Endothelial cell of umbilical vein (primary cell): ENCODE measurements at regions not wholly inside any gene's neighbourhood (a gene's known extent, or its start where the extent isn't known, plus 50 kb on each side); places are given as distances from the start of the nearest gene placed in this dataset.

Experiments
- BruUV-seq: library from RNA; stranded (reverse); fragments of 400-500 nt; replicated peaks from 2 replicates; lab custom pipeline; 2021; lab: Mats Ljungman, UMichigan
- CTCF ChIA-PET: fragments of 300-600, 350-600 bp; sonication (Branson Sonifier 250); formaldehyde crosslinking; loops from one replicate; lab custom pipeline; 2021; ENCODE audit warnings: antibody characterized with exemption, inconsistent platforms; lab: Charles Lee
- POLR2A ChIA-PET: fragments of 300-600, 350-600 bp; sonication (Branson Sonifier 250); formaldehyde crosslinking; loops from one replicate; lab custom pipeline; 2021; ENCODE audit warnings: antibody characterized with exemption, inconsistent platforms; lab: Charles Lee
- DNase-seq: peaks from one replicate; pipeline ENCODE4 v3.0.0-alpha.2; 2011; ENCODE audit warnings: low read depth, low spot score
- FAIRE-seq: peaks from 2 replicates; lab custom pipeline; 2011; peaks lifted over from hg19 to GRCh38; lab: Jason Lieb, UNC
- H2AFZ ChIP-seq: 2 replicates; pipeline ENCODE4 v1.6.0; 2012; ENCODE audit warnings: low read depth, low read length, control low read depth, inconsistent platforms
- H3K27ac ChIP-seq: 2 replicates; pipeline ENCODE4 v1.5.1; 2011; ENCODE audit warnings: low read depth, mild to moderate bottlenecking, control low read depth, low read length, moderate library complexity; ENCODE audit not compliant: insufficient read depth
- H3K27me3 ChIP-seq, 2 experiments: 2 replicates each; pipeline versions ENCODE4 v1.6.0 to v1.6.1; 2011; ENCODE audit warnings: low read length in 2 of 2, mixed read lengths in 1 of 2; ENCODE audit not compliant: control insufficient read depth in 2 of 2, insufficient read depth in 2 of 2
- H3K36me3 ChIP-seq, 2 experiments: 2 replicates in 1 of 2; 3 replicates in 1 of 2; pipeline ENCODE4 v1.5.1; 2011; ENCODE audit warnings: low read length in 2 of 2, mild to moderate bottlenecking in 1 of 2, moderate library complexity in 1 of 2; ENCODE audit not compliant: control insufficient read depth in 2 of 2, insufficient read depth in 2 of 2; ENCODE audit errors: extremely low read depth in 1 of 2
- H3K4me1 ChIP-seq: 3 replicates; pipeline ENCODE4 v1.5.1; 2011; ENCODE audit warnings: mild to moderate bottlenecking, low read length; ENCODE audit not compliant: control insufficient read depth, insufficient read depth; ENCODE audit errors: extremely low read depth
- H3K4me2 ChIP-seq: 2 replicates; pipeline ENCODE4 v1.6.1; 2011; ENCODE audit warnings: low read length, control low read depth, mixed read lengths; ENCODE audit not compliant: insufficient read depth
- H3K4me3 ChIP-seq, 3 experiments: fragments of 200-600 bp in 1 of 3; sonication (generic), shearing (Covaris generic) in 1 of 3; replicated peaks in 1 of 3; 2 replicates each; pipeline ENCODE4 v1.5.1; 2011 to 2016; ENCODE audit warnings: control low read depth in 3 of 3, low read length in 3 of 3, mild to moderate bottlenecking in 2 of 3, inconsistent platforms in 1 of 3, low read depth in 1 of 3, moderate library complexity in 1 of 3; ENCODE audit not compliant: insufficient read depth in 1 of 3
- H3K79me2 ChIP-seq: 2 replicates; pipeline ENCODE4 v1.6.0; 2012; ENCODE audit warnings: low read length, inconsistent platforms; ENCODE audit not compliant: control insufficient read depth, insufficient read depth
- H3K9ac ChIP-seq: replicated peaks from 2 replicates; pipeline ENCODE3; 2011; ENCODE audit warnings: low read length, control low read depth; ENCODE audit not compliant: insufficient read depth; ENCODE audit errors: extremely low read depth
- H3K9me1 ChIP-seq: replicated peaks from 3 replicates; pipeline ENCODE4 v1.6.0; 2011; ENCODE audit warnings: mild to moderate bottlenecking, low read length; ENCODE audit not compliant: control insufficient read depth, insufficient read depth; ENCODE audit errors: extremely low read depth
- H3K9me3 ChIP-seq: replicated peaks from 2 replicates; pipeline ENCODE4 v1.5.1; 2012; ENCODE audit warnings: low read length, inconsistent platforms; ENCODE audit not compliant: control insufficient read depth, insufficient read depth
- H4K20me1 ChIP-seq: replicated peaks from 2 replicates; pipeline ENCODE3; 2011; ENCODE audit warnings: mild to moderate bottlenecking, low read length; ENCODE audit not compliant: control insufficient read depth, insufficient read depth; ENCODE audit errors: extremely low read depth
- CTCF ChIP-seq, 2 donors: IDR thresholded peaks; 1 replicate in 1 of 2; 2 replicates in 1 of 2; pipeline ENCODE4 v1.5.1; 2011; ENCODE audit warnings: low read length in 2 of 2, mild to moderate bottlenecking in 2 of 2, moderate library complexity in 2 of 2, control low read depth in 1 of 2, inconsistent platforms in 1 of 2, low read depth in 1 of 2; ENCODE audit not compliant: insufficient read depth in 1 of 2; ENCODE audit errors: extremely low read depth in 1 of 2
- EZH2 ChIP-seq: IDR thresholded peaks from 2 replicates; pipeline ENCODE4 v1.6.1; 2012; ENCODE audit warnings: borderline replicate concordance, low read depth, mild to moderate bottlenecking, moderate library complexity, low read length, inconsistent platforms; ENCODE audit not compliant: severe bottlenecking
- FOS ChIP-seq: IDR thresholded peaks from 2 replicates; pipeline ENCODE4 v1.6.1; 2011; ENCODE audit warnings: mild to moderate bottlenecking, low read length, moderate library complexity, borderline replicate concordance; ENCODE audit not compliant: insufficient read depth
- GATA2 ChIP-seq: IDR thresholded peaks from 2 replicates; pipeline ENCODE4 v1.7.0; 2011; ENCODE audit warnings: low read depth, mild to moderate bottlenecking, moderate library complexity, mixed read lengths, low read length; ENCODE audit not compliant: insufficient read length, insufficient read depth
- JUN ChIP-seq: IDR thresholded peaks from 2 replicates; pipeline ENCODE4 v1.6.1; 2011; ENCODE audit warnings: borderline replicate concordance, low read depth; ENCODE audit not compliant: insufficient read length, insufficient read depth
- MAX ChIP-seq: IDR thresholded peaks from 2 replicates; pipeline ENCODE4 v1.6.1; 2011; ENCODE audit not compliant: insufficient read depth, insufficient read length
- MYC ChIP-seq: IDR thresholded peaks from one replicate; pipeline ENCODE4 v1.6.1; 2011; ENCODE audit warnings: mild to moderate bottlenecking, low read depth, low read length
- POLR2A ChIP-seq: IDR thresholded peaks from 2 replicates; pipeline ENCODE4 v1.6.1; 2012; ENCODE audit warnings: low read depth, mild to moderate bottlenecking, control low read depth, low read length
- POLR2AphosphoS5 ChIP-seq: IDR thresholded peaks from 2 replicates; pipeline ENCODE4 v1.6.1; 2012; ENCODE audit warnings: low read depth, mild to moderate bottlenecking, control low read depth, low read length, moderate library complexity; ENCODE audit not compliant: insufficient read depth
- dilution Hi-C: fragments of 300-500 bp; cut with MboI; formaldehyde crosslinking; loops from one replicate; pipeline ENCODE4 v1.15.0; 2019; ENCODE audit warnings: low sequenced_read_pairs; ENCODE audit not compliant: extremely low pct_ligation_motif_present
- intact Hi-C: fragments of 100-400 bp; cut with micrococcal nuclease; formaldehyde crosslinking; loops from one replicate; pipeline ENCODE4 v1.10.0; 2022

GRCh38 chr18:22639561-22639960, 221.8 kb upstream of the CTAGE1 start:
- no peaks in the 10 kb centered on the region for H3K36me3 ChIP-seq
- H3K4me2 ChIP-seq = no peak overlapping the region
- intact Hi-C loops (no loop called here), dilution Hi-C loops (no loop called here)
- CTCF ChIA-PET = no interaction called here
- H3K79me2 ChIP-seq = no peaks in the 10 kb centered on the region
- no peak overlapping the region for H3K9ac ChIP-seq
- no peak for DNase-seq
- no peaks in the 10 kb centered on the region for H4K20me1 ChIP-seq
- no peaks in the 10 kb centered on the region for H3K4me1 ChIP-seq
- FAIRE-seq = no peak
- no peak overlapping the region for H2AFZ ChIP-seq
- TF ChIP-seq MYC (no peak), MAX (no peak), POLR2AphosphoS5 (no peak), FOS (no peak), POLR2A (no peak), GATA2 (no peak), JUN (no peak)
- POLR2A ChIA-PET = no interaction called here
- H3K27me3 ChIP-seq = peaks cover 0 to 2% of the 10 kb centered on the region in 2 experiments
- no peaks in the 10 kb centered on the region for H3K9me3 ChIP-seq
- no peak overlapping the region for H3K27ac ChIP-seq
- no peaks in the 10 kb centered on the region for H3K9me1 ChIP-seq
- no peak overlapping the region for H3K4me3 ChIP-seq
- no TSS peak for BruUV-seq

DNA sequence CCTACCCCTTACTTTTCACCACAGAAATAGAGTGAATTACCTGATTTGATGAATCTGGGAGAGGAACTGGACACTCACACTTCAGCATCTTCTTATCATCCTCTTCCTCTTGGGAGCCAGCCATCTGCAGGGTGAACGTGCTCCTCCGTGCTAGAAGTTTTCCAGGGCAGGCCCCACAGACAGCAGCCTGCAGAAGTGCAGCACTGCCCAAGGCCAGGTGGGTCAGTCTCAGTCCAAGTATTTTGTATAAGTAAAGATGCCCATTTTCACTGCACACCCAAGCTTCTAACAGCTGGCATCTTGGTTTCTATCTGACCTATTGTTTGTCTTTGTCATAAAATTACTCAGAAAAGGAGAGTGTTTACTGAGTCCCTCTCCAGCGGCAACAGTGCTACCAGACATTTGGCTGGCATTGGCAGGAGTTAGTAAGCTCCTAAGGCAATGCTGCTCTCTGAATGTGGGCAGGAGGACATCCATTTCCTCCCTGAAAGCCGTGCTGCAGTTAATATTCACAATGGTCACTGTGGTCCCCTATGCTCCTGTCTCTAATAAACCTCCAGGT, 222.6 kb upstream of the CTAGE1 start:
- no peak overlapping the region for H2AFZ ChIP-seq

More for the DNA sequence above, 222.6 kb upstream of the CTAGE1 start:
- H3K4me3 ChIP-seq = no peak overlapping the region
- no TSS peak for BruUV-seq
- no peaks in the 10 kb centered on the region for H3K9me1 ChIP-seq
- no peak overlapping the region for H3K27ac ChIP-seq
- DNase-seq = no peak
- no peaks in the 10 kb centered on the region for H3K36me3 ChIP-seq
- H3K79me2 ChIP-seq = no peaks in the 10 kb centered on the region
- ChIA-PET POLR2A (no interaction called here), CTCF (no interaction called here)
- intact Hi-C loops = no loop called here
- H3K9me3 ChIP-seq = no peaks in the 10 kb centered on the region
- H3K9ac ChIP-seq = no peak overlapping the region
- H3K27me3 ChIP-seq = peaks cover 0 to 2% of the 10 kb centered on the region in 2 experiments
- H4K20me1 ChIP-seq = no peaks in the 10 kb centered on the region
- H3K4me2 ChIP-seq = no peak overlapping the region
- no peak for TF ChIP-seq JUN
- TF ChIP-seq GATA2 = no peak
- no peak for TF ChIP-seq CTCF (IDR thresholded peaks at IDR 0.05; ENCODE audit: extremely low read depth in 1 of 2, insufficient read depth in 1 of 2, low read depth in 1 of 2, low read length in 2 of 2)
- no peak for TF ChIP-seq EZH2
- no peak for TF ChIP-seq FOS
- TF ChIP-seq POLR2AphosphoS5 = no peak
- TF ChIP-seq MAX = no peak
- TF ChIP-seq POLR2A = no peak
- TF ChIP-seq MYC = no peak
- dilution Hi-C loops = no loop called here
- H3K4me1 ChIP-seq = no peaks in the 10 kb centered on the region
- no peak for FAIRE-seq
